Heart left ventricle (tissue), 13 donors: ENCODE measurements at regions not wholly inside any gene's neighbourhood (a gene's known extent, or its start where the extent isn't known, plus 50 kb on each side); places are given as distances from the start of the nearest gene placed in this dataset.

Source experiments
- POLR2A ChIP-seq, 2 donors: fragments of 450-650 bp; IDR thresholded peaks; one replicate each; pipeline ENCODE4 v1.6.1; 2017; ENCODE audit warnings: antibody characterized with exemption in 2 of 2, mild to moderate bottlenecking in 2 of 2, moderate library complexity in 2 of 2
- TF ChIP-seq, protein P1 (sequence below), 12 donors: fragments of 200-600 bp; sonication (generic) in 4 of 12; IDR thresholded peaks; one replicate each; pipeline versions ENCODE4 v1.5.0 to v1.8.0; 2018 to 2022; ENCODE audit warnings: antibody characterized with exemption in 12 of 12, mild to moderate bottlenecking in 5 of 12
- donor health status: ischemic (EF 13 %, LVEDD 7.1; RV severe dilation, severe dysfunction).
- donor health status: DM: no; HTN: yes; CAD: no.
- donor health status: DM: no; HTN: no; CAD: no.
- donor health status: ischemic (EF 25% LVEDD 6.9; RV normal size, moderate dysfunction).
- donor health status: ischemic (EF 25% LVEDD 5.7; RV mildly dilated, moderate dysfunction).
- donor health status: ischemic (EF 35%, LVEDD 5.7; RV mildly dilated, moderate dysfunction).
- donor health status: nonischemic (EF 11% LVEDD 7.7; RV severe dilation, severe dysfunction).
- donor health status: DM: yes; HTN: yes; CAD: no.
- donor health status: PGD.
- donor health status: ischemic (EF 29% LVEDD 5.4; RV normal size, mild dysfunction).
- donor health status: nonischemic (EF 23%, LVEDD 6.1; RV moderate dilation, normal function).

DNA sequence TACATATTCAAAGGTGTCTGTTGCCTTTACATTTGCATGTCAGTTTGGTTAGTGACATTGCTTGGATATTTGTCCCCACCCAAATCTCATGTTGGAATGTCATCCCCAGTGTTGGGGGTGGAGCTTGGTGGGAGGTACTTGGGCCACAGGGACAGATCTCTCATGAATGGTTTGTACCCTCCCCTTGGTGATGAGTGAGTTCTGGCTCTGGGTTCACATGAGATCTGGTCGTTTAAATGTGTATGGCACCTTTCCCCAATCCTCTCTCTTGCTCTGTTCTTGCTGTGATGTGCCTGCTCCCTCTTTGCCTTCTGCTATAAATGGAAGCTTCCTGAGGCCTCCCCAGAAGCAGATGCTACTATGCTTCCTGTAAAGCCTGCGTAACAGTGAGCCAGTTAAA is 207.9 kb upstream of the DIO3 start:
- TF ChIP-seq, protein P1, sequence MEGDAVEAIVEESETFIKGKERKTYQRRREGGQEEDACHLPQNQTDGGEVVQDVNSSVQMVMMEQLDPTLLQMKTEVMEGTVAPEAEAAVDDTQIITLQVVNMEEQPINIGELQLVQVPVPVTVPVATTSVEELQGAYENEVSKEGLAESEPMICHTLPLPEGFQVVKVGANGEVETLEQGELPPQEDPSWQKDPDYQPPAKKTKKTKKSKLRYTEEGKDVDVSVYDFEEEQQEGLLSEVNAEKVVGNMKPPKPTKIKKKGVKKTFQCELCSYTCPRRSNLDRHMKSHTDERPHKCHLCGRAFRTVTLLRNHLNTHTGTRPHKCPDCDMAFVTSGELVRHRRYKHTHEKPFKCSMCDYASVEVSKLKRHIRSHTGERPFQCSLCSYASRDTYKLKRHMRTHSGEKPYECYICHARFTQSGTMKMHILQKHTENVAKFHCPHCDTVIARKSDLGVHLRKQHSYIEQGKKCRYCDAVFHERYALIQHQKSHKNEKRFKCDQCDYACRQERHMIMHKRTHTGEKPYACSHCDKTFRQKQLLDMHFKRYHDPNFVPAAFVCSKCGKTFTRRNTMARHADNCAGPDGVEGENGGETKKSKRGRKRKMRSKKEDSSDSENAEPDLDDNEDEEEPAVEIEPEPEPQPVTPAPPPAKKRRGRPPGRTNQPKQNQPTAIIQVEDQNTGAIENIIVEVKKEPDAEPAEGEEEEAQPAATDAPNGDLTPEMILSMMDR (IDR thresholded peaks at IDR 0.05), result no peak
- TF ChIP-seq POLR2A (IDR thresholded peaks at IDR 0.05), result no peak
